HepG2 (cell line): ENCODE measurements at regions not wholly inside any gene's neighbourhood (a gene's known extent, or its start where the extent isn't known, plus 50 kb on each side); places are given as distances from the start of the nearest gene placed in this dataset.

ENCODE experiments used
- ATAC-seq: fragments of 200-7000 bp; cut with Tn5 transposase; 3 replicates; pipeline ENCODE4 v1.9.1; 2020; ENCODE audit warnings: mild to moderate bottlenecking, moderate library complexity
- BruUV-seq: library from RNA; stranded (reverse); fragments of 400-500 nt; replicated peaks from 2 replicates; lab custom pipeline; 2021; lab: Mats Ljungman, UMichigan
- CTCF ChIA-PET: fragments of 300-600 bp; formaldehyde crosslinking; extraction: SDS; loops from one replicate; lab custom pipeline; 2021; ENCODE audit warnings: low total read pairs, inconsistent platforms, low intra/inter-chr PET ratio; lab: Yijun Ruan, JAX
- POLR2A ChIA-PET: fragments of 350-600 bp; sonication (Branson Sonifier 250); formaldehyde crosslinking; loops from one replicate; lab custom pipeline; 2020; ENCODE audit warnings: antibody characterized with exemption, inconsistent platforms; lab: Yijun Ruan, JAX
- DNase-seq: peaks from one replicate; pipeline ENCODE4 v3.0.0-alpha.2; 2015; ENCODE audit warnings: low spot score
- FAIRE-seq: peaks from 3 replicates; lab custom pipeline; 2011; peaks lifted over from hg19 to GRCh38; lab: Jason Lieb, UNC
- H2AFZ ChIP-seq: one replicate; pipeline ENCODE4 v1.6.1; 2011; ENCODE audit warnings: low read length, inconsistent platforms
- H3K27ac ChIP-seq: fragments of 300-600 bp; 3 replicates; pipeline ENCODE4 v1.8.0; 2011; ENCODE audit warnings: mixed run types, mild to moderate bottlenecking, mixed read lengths, low read length, inconsistent platforms; ENCODE audit not compliant: insufficient read depth; ENCODE audit errors: extremely low read length
- H3K27me3 ChIP-seq, 2 experiments: fragments of 200-600 bp in 1 of 2; 2 replicates in 1 of 2; 3 replicates in 1 of 2; pipeline versions ENCODE4 v1.6.0 to v1.8.0; 2011; ENCODE audit warnings: low read length in 2 of 2, mild to moderate bottlenecking in 2 of 2, moderate library complexity in 2 of 2, inconsistent platforms in 1 of 2; ENCODE audit not compliant: insufficient read depth in 2 of 2, control insufficient read depth in 1 of 2
- H3K36me3 ChIP-seq, 2 experiments: fragments of 200-600 bp in 1 of 2; replicated peaks in 1 of 2; 2 replicates in 1 of 2; 3 replicates in 1 of 2; pipeline versions ENCODE4 v1.5.1 to v1.8.0; 2011; ENCODE audit warnings: low read length in 2 of 2, inconsistent platforms in 1 of 2; ENCODE audit not compliant: insufficient read depth in 2 of 2, control insufficient read depth in 1 of 2
- H3K4me1 ChIP-seq: 2 replicates; pipeline ENCODE4 v1.5.1; 2012; ENCODE audit warnings: low read length, inconsistent platforms; ENCODE audit not compliant: insufficient read depth
- H3K4me2 ChIP-seq: 2 replicates; pipeline ENCODE4 v1.6.0; 2011; ENCODE audit warnings: low read depth, low read length, inconsistent platforms
- H3K4me3 ChIP-seq, 3 experiments: fragments of 200-600 bp in 1 of 3; sonication (generic), shearing (Covaris generic) in 1 of 3; replicated peaks in 1 of 3; 2 replicates each; pipeline ENCODE4 v1.5.1; 2011 to 2016; ENCODE audit warnings: low read length in 3 of 3, inconsistent platforms in 2 of 3, low read depth in 2 of 3, mild to moderate bottlenecking in 2 of 3, control low read depth in 1 of 3, mixed read lengths in 1 of 3; ENCODE audit not compliant: insufficient read depth in 1 of 3
- H3K79me2 ChIP-seq: one replicate; pipeline ENCODE4 v1.6.1; 2011; ENCODE audit warnings: low read length, inconsistent platforms; ENCODE audit not compliant: insufficient read depth
- H3K9ac ChIP-seq: 2 replicates; pipeline ENCODE4 v1.6.0; 2011; ENCODE audit warnings: mild to moderate bottlenecking, low read depth, low read length, inconsistent platforms; ENCODE audit not compliant: insufficient read depth
- H3K9me3 ChIP-seq: 2 replicates; pipeline ENCODE4 v1.5.1; 2012; ENCODE audit warnings: mild to moderate bottlenecking, low read length
- H4K20me1 ChIP-seq: 2 replicates; pipeline ENCODE4 v1.6.0; 2011; ENCODE audit warnings: inconsistent platforms, mild to moderate bottlenecking, low read length, moderate library complexity; ENCODE audit not compliant: insufficient read depth
- CENPT ChIP-seq: sonication (generic); formaldehyde crosslinking; IDR thresholded peaks from 2 replicates; pipeline ENCODE4 v1.8.0; 2022; ENCODE audit warnings: low read depth, mild to moderate bottlenecking, moderate library complexity, missing genetic modification reagents
- FOXO1 ChIP-seq: sonication (generic); formaldehyde crosslinking; IDR thresholded peaks from 2 replicates; pipeline ENCODE4 v1.4.0; 2020; ENCODE audit warnings: missing genetic modification reagents
- MBNL3 ChIP-seq: fragments of 250-450 bp; sonication (Bioruptor Pico); conservative IDR thresholded peaks from 2 replicates; pipeline ENCODE4 v1.8.0; 2022; ENCODE audit warnings: mild to moderate bottlenecking, inconsistent platforms
- NFE2L2 ChIP-seq: fragments of 150-350 bp; IDR thresholded peaks from 2 replicates; pipeline ENCODE4 v1.6.1; 2014; ENCODE audit warnings: low read length
- SOX13 ChIP-seq, 3 experiments: fragments of 450-650 bp in 1 of 3; sonication (generic) in 1 of 3; formaldehyde crosslinking in 1 of 3; IDR thresholded peaks in 2 of 3; conservative IDR thresholded peaks in 1 of 3; 2 replicates each; pipeline versions ENCODE4 v1.5.0 to v1.6.1; 2016 to 2020; ENCODE audit warnings: antibody characterized with exemption in 1 of 3, mild to moderate bottlenecking in 1 of 3, missing compliant biosample characterization in 1 of 3, missing genetic modification reagents in 1 of 3, moderate library complexity in 1 of 3
- ZNF143 ChIP-seq: sonication (generic); formaldehyde crosslinking; IDR thresholded peaks from 2 replicates; pipeline ENCODE4 v1.4.0; 2020; ENCODE audit warnings: missing genetic modification reagents
- ZNF234 ChIP-seq: sonication (generic); formaldehyde crosslinking; conservative IDR thresholded peaks from 2 replicates; pipeline ENCODE4 v1.5.1; 2020; ENCODE audit warnings: mild to moderate bottlenecking, missing genetic modification reagents
- ZNF670 ChIP-seq: sonication (generic); formaldehyde crosslinking; IDR thresholded peaks from 2 replicates; pipeline ENCODE4 v1.8.0; 2022; ENCODE audit warnings: mild to moderate bottlenecking, missing genetic modification reagents, borderline replicate concordance
- ZNF777 ChIP-seq: sonication (generic); formaldehyde crosslinking; IDR thresholded peaks from 2 replicates; pipeline ENCODE4 v1.4.0; 2020; ENCODE audit warnings: missing genetic modification reagents
- ZNF788 ChIP-seq: sonication (generic); formaldehyde crosslinking; IDR thresholded peaks from 2 replicates; pipeline ENCODE4 v1.5.0; 2020; ENCODE audit warnings: mild to moderate bottlenecking, missing genetic modification reagents, borderline replicate concordance
- ZNF83 ChIP-seq: sonication (generic); formaldehyde crosslinking; IDR thresholded peaks from 2 replicates; pipeline ENCODE4 v1.4.0; 2020; ENCODE audit warnings: missing genetic modification reagents, mild to moderate bottlenecking, borderline replicate concordance
- ZSCAN29 ChIP-seq: sonication (generic); formaldehyde crosslinking; conservative IDR thresholded peaks from 2 replicates; pipeline ENCODE4 v1.4.0; 2020; ENCODE audit warnings: mild to moderate bottlenecking, missing genetic modification reagents
- WGBS: methylation state at CpG from one replicate; pipeline ENCODE4 v1.1.6; 2017; ENCODE audit warnings: low lambda C conversion rate; 5-methylcytosine and 5-hydroxymethylcytosine counted together
- in situ Hi-C: cut with HindIII; loops from 2 replicates; pipeline ENCODE4 v1.10.0; 2017; ENCODE audit warnings: low pct_unique_long_range_greater_than_20kb; ENCODE audit not compliant: extremely low pct_ligation_motif_present
- intact Hi-C: fragments of 100-400 bp; cut with micrococcal nuclease; formaldehyde crosslinking; loops from one replicate; pipeline ENCODE4 v1.10.0; 2022; ENCODE audit not compliant: unreplicated experiment
- TF ChIP-seq, protein P1 (sequence below): sonication (generic); formaldehyde crosslinking; conservative IDR thresholded peaks from 2 replicates; pipeline ENCODE4 v1.8.0; 2022; ENCODE audit warnings: missing genetic modification reagents
- TF ChIP-seq, protein P2 (sequence below): sonication (generic); formaldehyde crosslinking; IDR thresholded peaks from 2 replicates; pipeline ENCODE4 v1.4.0; 2020; ENCODE audit warnings: missing genetic modification reagents
- TF ChIP-seq, protein P3 (sequence below): sonication (generic); formaldehyde crosslinking; IDR thresholded peaks from 2 replicates; pipeline ENCODE4 v1.4.0; 2020; ENCODE audit warnings: missing genetic modification reagents

DNA sequence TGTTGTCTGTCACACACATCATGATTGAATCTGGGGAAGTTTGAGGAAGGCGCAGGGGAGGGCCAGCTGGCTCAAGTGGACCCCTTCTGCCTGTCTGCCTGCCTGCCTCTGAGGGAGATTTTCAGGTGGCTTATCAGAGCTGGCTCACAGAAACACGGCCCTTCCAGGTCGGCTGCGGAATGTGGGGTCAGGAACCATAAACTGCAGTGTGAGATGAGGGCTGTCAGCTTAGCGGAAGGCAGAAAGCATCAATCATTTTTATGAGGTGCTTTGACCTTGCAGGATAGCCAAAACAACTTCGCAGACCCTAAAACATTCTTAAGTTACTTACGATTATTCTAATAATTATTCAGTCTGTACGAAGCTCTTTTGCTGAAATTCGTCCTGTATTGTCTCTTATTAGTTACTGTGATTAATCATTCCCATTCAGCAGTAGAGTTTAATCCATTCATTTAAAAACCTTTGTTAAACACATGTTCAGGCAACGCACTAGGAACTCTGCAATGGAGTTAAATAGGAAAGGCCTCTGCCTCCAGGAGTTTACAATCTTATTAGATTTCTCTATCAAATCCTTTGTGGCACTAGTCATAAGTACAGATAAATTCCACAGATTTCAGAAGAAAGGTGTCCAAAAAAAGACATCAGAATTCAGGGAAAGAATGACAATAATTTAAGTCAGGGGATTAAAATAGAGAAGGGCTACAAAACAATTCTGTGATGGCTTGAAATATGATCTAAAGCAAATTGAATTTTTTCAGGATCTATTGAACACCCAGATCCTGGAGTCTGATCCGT, 371.6 kb downstream of the HRH4 start (continued):
- TF ChIP-seq, protein P1, sequence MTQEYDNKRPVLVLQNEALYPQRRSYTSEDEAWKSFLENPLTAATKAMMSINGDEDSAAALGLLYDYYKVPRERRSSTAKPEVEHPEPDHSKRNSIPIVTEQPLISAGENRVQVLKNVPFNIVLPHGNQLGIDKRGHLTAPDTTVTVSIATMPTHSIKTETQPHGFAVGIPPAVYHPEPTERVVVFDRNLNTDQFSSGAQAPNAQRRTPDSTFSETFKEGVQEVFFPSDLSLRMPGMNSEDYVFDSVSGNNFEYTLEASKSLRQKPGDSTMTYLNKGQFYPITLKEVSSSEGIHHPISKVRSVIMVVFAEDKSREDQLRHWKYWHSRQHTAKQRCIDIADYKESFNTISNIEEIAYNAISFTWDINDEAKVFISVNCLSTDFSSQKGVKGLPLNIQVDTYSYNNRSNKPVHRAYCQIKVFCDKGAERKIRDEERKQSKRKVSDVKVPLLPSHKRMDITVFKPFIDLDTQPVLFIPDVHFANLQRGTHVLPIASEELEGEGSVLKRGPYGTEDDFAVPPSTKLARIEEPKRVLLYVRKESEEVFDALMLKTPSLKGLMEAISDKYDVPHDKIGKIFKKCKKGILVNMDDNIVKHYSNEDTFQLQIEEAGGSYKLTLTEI (CRISPR knock-in tag), result no peak
- no peak for TF ChIP-seq ZNF777 (CRISPR knock-in tag)
- no peak for TF ChIP-seq ZNF670 (CRISPR knock-in tag)
- TF ChIP-seq ZNF83 (CRISPR knock-in tag), result no peak
- TF ChIP-seq MBNL3 (CRISPR knock-in tag), result no peak
- no peak for TF ChIP-seq CENPT (CRISPR knock-in tag)

DNA sequence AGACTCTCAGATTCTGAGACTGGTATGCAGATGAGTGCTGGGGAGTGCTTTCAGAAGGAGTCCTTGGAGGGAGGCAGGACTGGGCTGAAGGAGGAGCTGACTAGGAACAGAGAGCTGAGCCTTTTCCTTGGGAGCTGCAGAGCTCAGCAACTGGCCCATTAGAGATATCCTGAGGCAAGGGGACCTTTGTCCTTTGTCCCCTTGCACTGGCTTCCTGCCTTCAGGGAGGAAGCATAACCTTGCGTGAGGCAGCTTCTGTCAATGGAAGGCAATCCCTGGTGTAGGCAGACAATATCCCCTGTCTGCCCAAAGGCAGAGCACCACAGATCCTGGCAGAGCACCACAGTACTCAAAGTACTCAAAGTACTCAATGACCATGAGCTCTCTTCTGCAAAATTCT, 375.3 kb downstream of the HRH4 start:
- no peaks in the 10 kb centered on the region for H3K36me3 ChIP-seq
- intact Hi-C loops (no loop called here), in situ Hi-C loops (no loop called here)
- no peaks in the 10 kb centered on the region for H3K4me1 ChIP-seq
- no CpG with 5 or more reads among the region's 1 CpG for WGBS
- DNase-seq, result no peak
- no peaks in the 10 kb centered on the region for H4K20me1 ChIP-seq
- no peak overlapping the region for H2AFZ ChIP-seq
- ChIA-PET POLR2A (no interaction called here), CTCF (no interaction called here)
- no peak overlapping the region for H3K4me3 ChIP-seq
- no peaks in the 10 kb centered on the region for H3K9me3 ChIP-seq
- H3K9ac ChIP-seq, result no peak overlapping the region
- H3K27me3 ChIP-seq, result peaks cover 0 to 1% of the 10 kb centered on the region in 2 experiments; a peak in 1 of 5 replicates
- no peak for FAIRE-seq
- no peak for ATAC-seq
- no peaks in the 10 kb centered on the region for H3K79me2 ChIP-seq
- H3K27ac ChIP-seq, result no peak overlapping the region
- no TSS peak for BruUV-seq
- no peak overlapping the region for H3K4me2 ChIP-seq
- TF ChIP-seq, protein P2, sequence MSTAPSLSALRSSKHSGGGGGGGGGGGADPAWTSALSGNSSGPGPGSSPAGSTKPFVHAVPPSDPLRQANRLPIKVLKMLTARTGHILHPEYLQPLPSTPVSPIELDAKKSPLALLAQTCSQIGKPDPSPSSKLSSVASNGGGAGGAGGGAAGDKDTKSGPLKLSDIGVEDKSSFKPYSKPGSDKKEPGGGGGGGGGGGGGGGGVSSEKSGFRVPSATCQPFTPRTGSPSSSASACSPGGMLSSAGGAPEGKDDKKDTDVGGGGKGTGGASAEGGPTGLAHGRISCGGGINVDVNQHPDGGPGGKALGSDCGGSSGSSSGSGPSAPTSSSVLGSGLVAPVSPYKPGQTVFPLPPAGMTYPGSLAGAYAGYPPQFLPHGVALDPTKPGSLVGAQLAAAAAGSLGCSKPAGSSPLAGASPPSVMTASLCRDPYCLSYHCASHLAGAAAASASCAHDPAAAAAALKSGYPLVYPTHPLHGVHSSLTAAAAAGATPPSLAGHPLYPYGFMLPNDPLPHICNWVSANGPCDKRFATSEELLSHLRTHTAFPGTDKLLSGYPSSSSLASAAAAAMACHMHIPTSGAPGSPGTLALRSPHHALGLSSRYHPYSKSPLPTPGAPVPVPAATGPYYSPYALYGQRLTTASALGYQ (CRISPR knock-in tag), result no peak
- TF ChIP-seq FOXO1 (no peak), ZNF143 (CRISPR knock-in tag) (no peak), ZNF788 (CRISPR knock-in tag) (no peak), ZSCAN29 (CRISPR knock-in tag) (no peak), ZNF234 (CRISPR knock-in tag) (no peak), NFE2L2 (no peak), SOX13 (IDR thresholded peaks at IDR 0.05) (no peak), SOX13 (CRISPR knock-in tag; conservative IDR thresholded peaks at IDR 0.05 in 1 of 2, IDR thresholded peaks at IDR 0.05 in 1 of 2) (no peak)
- TF ChIP-seq, protein P3, sequence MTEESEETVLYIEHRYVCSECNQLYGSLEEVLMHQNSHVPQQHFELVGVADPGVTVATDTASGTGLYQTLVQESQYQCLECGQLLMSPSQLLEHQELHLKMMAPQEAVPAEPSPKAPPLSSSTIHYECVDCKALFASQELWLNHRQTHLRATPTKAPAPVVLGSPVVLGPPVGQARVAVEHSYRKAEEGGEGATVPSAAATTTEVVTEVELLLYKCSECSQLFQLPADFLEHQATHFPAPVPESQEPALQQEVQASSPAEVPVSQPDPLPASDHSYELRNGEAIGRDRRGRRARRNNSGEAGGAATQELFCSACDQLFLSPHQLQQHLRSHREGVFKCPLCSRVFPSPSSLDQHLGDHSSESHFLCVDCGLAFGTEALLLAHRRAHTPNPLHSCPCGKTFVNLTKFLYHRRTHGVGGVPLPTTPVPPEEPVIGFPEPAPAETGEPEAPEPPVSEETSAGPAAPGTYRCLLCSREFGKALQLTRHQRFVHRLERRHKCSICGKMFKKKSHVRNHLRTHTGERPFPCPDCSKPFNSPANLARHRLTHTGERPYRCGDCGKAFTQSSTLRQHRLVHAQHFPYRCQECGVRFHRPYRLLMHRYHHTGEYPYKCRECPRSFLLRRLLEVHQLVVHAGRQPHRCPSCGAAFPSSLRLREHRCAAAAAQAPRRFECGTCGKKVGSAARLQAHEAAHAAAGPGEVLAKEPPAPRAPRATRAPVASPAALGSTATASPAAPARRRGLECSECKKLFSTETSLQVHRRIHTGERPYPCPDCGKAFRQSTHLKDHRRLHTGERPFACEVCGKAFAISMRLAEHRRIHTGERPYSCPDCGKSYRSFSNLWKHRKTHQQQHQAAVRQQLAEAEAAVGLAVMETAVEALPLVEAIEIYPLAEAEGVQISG (CRISPR knock-in tag), result no peak
